Endodermal cell (in vitro differentiated cells): ENCODE measurements at regions not wholly inside any gene's neighbourhood (a gene's known extent, or its start where the extent isn't known, plus 50 kb on each side); places are given as distances from the start of the nearest gene placed in this dataset.

Experiments used
- DNase-seq: peaks from one replicate; pipeline ENCODE4 v3.0.0-alpha.2; 2017
- H3K27ac ChIP-seq: 2 replicates; pipeline ENCODE4 v1.5.1; 2013; ENCODE audit warnings: mild to moderate bottlenecking, low read depth, low read length, moderate library complexity
- H3K27me3 ChIP-seq: 2 replicates; pipeline ENCODE4 v1.6.1; 2013; ENCODE audit warnings: mild to moderate bottlenecking, low read length, moderate library complexity; ENCODE audit not compliant: insufficient read depth, control insufficient read depth, poor library complexity, severe bottlenecking
- H3K36me3 ChIP-seq: 2 replicates; pipeline ENCODE4 v1.7.0; 2013; ENCODE audit warnings: mild to moderate bottlenecking, low read length, moderate library complexity; ENCODE audit not compliant: control insufficient read depth, insufficient read depth
- H3K4me1 ChIP-seq: one replicate; pipeline ENCODE4 v1.7.0; 2013; ENCODE audit warnings: low read length; ENCODE audit not compliant: control insufficient read depth, insufficient read depth
- H3K4me3 ChIP-seq: 2 replicates; pipeline ENCODE4 v1.5.1; 2013; ENCODE audit warnings: mild to moderate bottlenecking, low read length, moderate library complexity
- H3K9ac ChIP-seq: 2 replicates; pipeline ENCODE4 v1.6.1; 2013; ENCODE audit warnings: mild to moderate bottlenecking, low read length, moderate library complexity; ENCODE audit not compliant: poor library complexity, severe bottlenecking; ENCODE audit errors: extremely low read depth
- H3K9me3 ChIP-seq: 2 replicates; pipeline ENCODE4 v1.6.1; 2013; ENCODE audit warnings: mild to moderate bottlenecking, low read length, moderate library complexity; ENCODE audit not compliant: control insufficient read depth
- H3K27ac Mint-ChIP-seq: 2 replicates; pipeline ENCODE4 v1.8.0; 2020; ENCODE audit warnings: mixed read lengths
- H3K27me3 Mint-ChIP-seq: 2 replicates; pipeline ENCODE4 v1.8.0; 2021; ENCODE audit warnings: mild to moderate bottlenecking, mixed read lengths; ENCODE audit not compliant: insufficient read depth
- H3K36me3 Mint-ChIP-seq: 2 replicates; pipeline ENCODE4 v1.8.0; 2020; ENCODE audit warnings: low read depth, mixed read lengths
- H3K4me1 Mint-ChIP-seq: 2 replicates; pipeline ENCODE4 v1.8.0; 2020; ENCODE audit warnings: mixed read lengths
- H3K4me3 Mint-ChIP-seq: 2 replicates; pipeline ENCODE4 v1.8.0; 2020; ENCODE audit warnings: mild to moderate bottlenecking, moderate library complexity, mixed read lengths
- H3K9me3 Mint-ChIP-seq: 2 replicates; pipeline ENCODE4 v1.8.0; 2020; ENCODE audit warnings: mild to moderate bottlenecking, mixed read lengths
- CTCF ChIP-seq: fragments of 200-600 bp; sonication (generic); conservative IDR thresholded peaks from 2 replicates; pipeline ENCODE4 v1.5.0; 2021; ENCODE audit warnings: antibody characterized with exemption, mild to moderate bottlenecking
- WGBS, 2 experiments: methylation state at CpG; one replicate each; pipeline versions ENCODE4 v1.1.5 to v1.1.7; 2013; ENCODE audit warnings: missing lambda C conversion rate in 2 of 2, mixed read lengths in 1 of 2; ENCODE audit not compliant: insufficient coverage in 1 of 2, insufficient read length in 1 of 2; 5-methylcytosine and 5-hydroxymethylcytosine counted together

- no peak overlapping the region for H3K27ac ChIP-seq
- H3K4me3 ChIP-seq = no peak overlapping the region
- DNase-seq = no peak
- Mint-ChIP-seq H3K9me3 (no peaks in the 10 kb centered on the region), H3K4me3 (no peak overlapping the region), H3K27me3 (peaks cover 28% of the 10 kb centered on the region), H3K4me1 (no peaks in the 10 kb centered on the region), H3K36me3 (no peaks in the 10 kb centered on the region), H3K27ac (no peak overlapping the region)
- H3K9me3 ChIP-seq = peaks cover 5% of the 10 kb centered on the region
- no peak overlapping the region for H3K9ac ChIP-seq
- H3K27me3 ChIP-seq = peaks cover 4% of the 10 kb centered on the region
- H3K36me3 ChIP-seq = no peaks in the 10 kb centered on the region
- no peak for TF ChIP-seq CTCF
- H3K4me1 ChIP-seq = no peaks in the 10 kb centered on the region
Measured at GRCh38 chr17:17411692-17412091, 65.1 kb upstream of the MED9 start.

GRCh38 chr17:17412326-17412725, 64.5 kb upstream of the MED9 start:
- peaks cover 4% of the 10 kb centered on the region for H3K27me3 ChIP-seq
- WGBS, 2 experiments = 69 to 83% methylated on average over 4 of the region's 4 CpGs
- Mint-ChIP-seq H3K27me3 (peaks cover 28% of the 10 kb centered on the region), H3K9me3 (no peaks in the 10 kb centered on the region), H3K27ac (no peak overlapping the region), H3K4me1 (no peaks in the 10 kb centered on the region), H3K36me3 (no peaks in the 10 kb centered on the region), H3K4me3 (no peak overlapping the region)
- H3K9me3 ChIP-seq = peaks cover 5% of the 10 kb centered on the region
- no peak overlapping the region for H3K27ac ChIP-seq
- no peaks in the 10 kb centered on the region for H3K36me3 ChIP-seq
- TF ChIP-seq CTCF = no peak
- DNase-seq = no peak
- H3K9ac ChIP-seq = no peak overlapping the region
- no peaks in the 10 kb centered on the region for H3K4me1 ChIP-seq
- H3K4me3 ChIP-seq = no peak overlapping the region

GRCh38 chr17:17413215-17413792, 63.5 kb upstream of the MED9 start:
- no peaks in the 10 kb centered on the region for H3K4me1 Mint-ChIP-seq
- H3K36me3 Mint-ChIP-seq = no peaks in the 10 kb centered on the region
- no peak overlapping the region for H3K4me3 ChIP-seq

More at GRCh38 chr17:17413215-17413792, 63.5 kb upstream of the MED9 start:
- no peak overlapping the region for H3K9ac ChIP-seq
- peaks cover 4% of the 10 kb centered on the region for H3K27me3 ChIP-seq
- no peaks in the 10 kb centered on the region for H3K36me3 ChIP-seq
- peaks cover 26% of the 10 kb centered on the region for H3K27me3 Mint-ChIP-seq
- no peak for DNase-seq
- TF ChIP-seq CTCF = no peak
- peaks cover 5% of the 10 kb centered on the region for H3K9me3 ChIP-seq
- WGBS, 2 experiments = 88 to 90% methylated on average over 6 of the region's 6 CpGs
- H3K27ac Mint-ChIP-seq = no peak overlapping the region
- H3K4me1 ChIP-seq = no peaks in the 10 kb centered on the region
- no peaks in the 10 kb centered on the region for H3K9me3 Mint-ChIP-seq
- H3K27ac ChIP-seq = no peak overlapping the region
- no peak overlapping the region for H3K4me3 Mint-ChIP-seq
